ENCODE measurements at regions not wholly inside any gene's neighbourhood (a gene's known extent, or its start where the extent isn't known, plus 50 kb on each side); places are given as distances from the start of the nearest gene placed in this dataset.

DNA sequence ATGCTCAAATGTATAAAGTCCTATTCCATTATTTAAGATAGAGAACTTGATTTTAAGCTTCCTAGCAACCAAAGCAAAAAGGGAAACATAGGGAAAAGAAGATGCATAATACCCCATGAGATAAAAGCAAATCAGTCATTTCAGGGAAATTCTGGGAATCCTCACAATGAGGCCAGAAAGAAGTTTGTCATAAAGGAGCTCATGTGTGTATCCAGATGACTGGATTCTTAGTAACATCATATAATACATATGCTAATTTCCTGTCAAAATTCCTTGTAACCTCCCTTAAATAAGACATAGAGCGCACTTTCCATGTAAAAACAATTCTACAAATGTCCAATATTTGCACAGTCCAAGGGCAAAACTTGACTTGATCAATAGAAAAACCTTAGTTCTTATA, 411.0 kb upstream of the WWC1 start:
- H3K4me3 ChIP-seq (ENCODE audit: low read depth, low read length), result no peak overlapping the region
- TF ChIP-seq POLR2A (IDR thresholded peaks at IDR 0.05; ENCODE audit: extremely low read depth, insufficient read length), result no peak
- TF ChIP-seq, protein P1, sequence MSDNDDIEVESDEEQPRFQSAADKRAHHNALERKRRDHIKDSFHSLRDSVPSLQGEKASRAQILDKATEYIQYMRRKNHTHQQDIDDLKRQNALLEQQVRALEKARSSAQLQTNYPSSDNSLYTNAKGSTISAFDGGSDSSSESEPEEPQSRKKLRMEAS (IDR thresholded peaks at IDR 0.05; ENCODE audit: low read depth, low read length), result no peak
- TF ChIP-seq, protein P2, sequence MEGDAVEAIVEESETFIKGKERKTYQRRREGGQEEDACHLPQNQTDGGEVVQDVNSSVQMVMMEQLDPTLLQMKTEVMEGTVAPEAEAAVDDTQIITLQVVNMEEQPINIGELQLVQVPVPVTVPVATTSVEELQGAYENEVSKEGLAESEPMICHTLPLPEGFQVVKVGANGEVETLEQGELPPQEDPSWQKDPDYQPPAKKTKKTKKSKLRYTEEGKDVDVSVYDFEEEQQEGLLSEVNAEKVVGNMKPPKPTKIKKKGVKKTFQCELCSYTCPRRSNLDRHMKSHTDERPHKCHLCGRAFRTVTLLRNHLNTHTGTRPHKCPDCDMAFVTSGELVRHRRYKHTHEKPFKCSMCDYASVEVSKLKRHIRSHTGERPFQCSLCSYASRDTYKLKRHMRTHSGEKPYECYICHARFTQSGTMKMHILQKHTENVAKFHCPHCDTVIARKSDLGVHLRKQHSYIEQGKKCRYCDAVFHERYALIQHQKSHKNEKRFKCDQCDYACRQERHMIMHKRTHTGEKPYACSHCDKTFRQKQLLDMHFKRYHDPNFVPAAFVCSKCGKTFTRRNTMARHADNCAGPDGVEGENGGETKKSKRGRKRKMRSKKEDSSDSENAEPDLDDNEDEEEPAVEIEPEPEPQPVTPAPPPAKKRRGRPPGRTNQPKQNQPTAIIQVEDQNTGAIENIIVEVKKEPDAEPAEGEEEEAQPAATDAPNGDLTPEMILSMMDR (IDR thresholded peaks at IDR 0.05; ENCODE audit: low read depth, low read length), result no peak
- no peak for TF ChIP-seq MYC (IDR thresholded peaks at IDR 0.05; ENCODE audit: low read depth, low read length)
- no peak for DNase-seq (ENCODE audit: low read depth)

DNA sequence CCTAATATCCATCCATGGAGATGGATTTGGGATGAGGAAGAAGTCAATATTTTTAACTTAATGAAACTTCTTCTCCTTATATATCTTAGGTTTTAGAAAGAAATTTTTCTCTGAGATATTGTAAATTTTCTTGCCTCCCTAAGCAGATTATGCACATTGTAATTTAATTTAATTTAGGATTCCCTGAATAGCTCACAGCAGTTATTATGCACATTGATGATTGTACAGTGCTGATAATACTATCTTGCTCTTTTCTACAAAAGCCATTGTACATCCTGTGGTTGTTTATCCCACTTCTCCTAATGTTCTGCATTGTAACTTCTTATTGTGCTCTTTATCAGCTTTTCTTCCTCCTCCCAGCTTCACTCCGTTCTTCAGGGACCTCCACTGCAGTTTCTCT, 410.4 kb upstream of the WWC1 start:
- H3K4me3 ChIP-seq (ENCODE audit: low read depth, low read length), result no peak overlapping the region
- DNase-seq (ENCODE audit: low read depth), result no peak
- TF ChIP-seq MYC (IDR thresholded peaks at IDR 0.05; ENCODE audit: low read depth, low read length) (no peak), POLR2A (IDR thresholded peaks at IDR 0.05; ENCODE audit: extremely low read depth, insufficient read length) (no peak)
- TF ChIP-seq, protein P1 (IDR thresholded peaks at IDR 0.05; ENCODE audit: low read depth, low read length), result no peak
- TF ChIP-seq, protein P2 (IDR thresholded peaks at IDR 0.05; ENCODE audit: low read depth, low read length), result no peak

DNA sequence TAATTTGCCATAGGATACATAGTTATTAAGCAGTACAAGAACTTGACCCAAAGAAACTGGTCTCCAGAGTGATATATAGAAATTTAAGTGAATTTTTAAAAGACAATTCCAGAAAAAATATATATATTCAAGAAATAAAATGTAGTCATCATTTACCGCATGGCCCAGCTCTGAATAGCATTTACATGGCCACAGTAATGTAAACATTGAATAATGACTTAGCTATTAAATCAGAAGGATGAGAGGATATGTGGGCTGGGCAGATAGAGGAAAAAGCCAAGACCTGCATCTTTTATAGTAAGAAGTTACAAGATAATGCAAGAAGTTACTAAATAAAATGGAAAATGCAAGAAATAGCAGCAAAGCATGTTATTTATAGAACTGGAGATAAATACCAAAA, 405.2 kb upstream of the WWC1 start:
- DNase-seq (ENCODE audit: low read depth), result no peak
- no peak for TF ChIP-seq MYC (IDR thresholded peaks at IDR 0.05; ENCODE audit: low read depth, low read length)
- TF ChIP-seq, protein P2 (IDR thresholded peaks at IDR 0.05; ENCODE audit: low read depth, low read length), result no peak
- TF ChIP-seq POLR2A (IDR thresholded peaks at IDR 0.05; ENCODE audit: extremely low read depth, insufficient read length), result no peak
- TF ChIP-seq, protein P1 (IDR thresholded peaks at IDR 0.05; ENCODE audit: low read depth, low read length), result no peak
- H3K4me3 ChIP-seq (ENCODE audit: low read depth, low read length), result no peak overlapping the region

DNA sequence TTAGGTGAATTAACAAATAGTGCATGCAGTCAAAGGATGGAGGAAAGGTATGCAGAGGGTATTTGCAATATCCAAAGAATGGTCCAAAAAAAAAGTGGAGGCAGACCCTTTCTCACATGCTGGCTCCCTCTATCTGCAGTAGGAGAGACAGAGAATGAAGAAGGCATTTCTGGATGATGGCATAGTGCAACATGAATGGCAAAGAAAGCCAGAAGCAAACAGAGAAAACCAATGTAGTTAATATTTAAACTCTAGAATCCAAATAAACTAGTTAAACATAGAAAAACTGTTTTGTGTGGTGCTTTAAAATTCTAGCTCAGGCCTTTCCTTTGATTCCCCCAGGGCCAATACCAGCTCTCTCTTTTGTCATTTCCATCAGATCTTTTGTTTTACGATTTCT, 403.1 kb upstream of the WWC1 start:
- H3K4me3 ChIP-seq (ENCODE audit: low read depth, low read length), result no peak overlapping the region
- TF ChIP-seq POLR2A (IDR thresholded peaks at IDR 0.05; ENCODE audit: extremely low read depth, insufficient read length) (no peak), MYC (IDR thresholded peaks at IDR 0.05; ENCODE audit: low read depth, low read length) (no peak)
- TF ChIP-seq, protein P2 (IDR thresholded peaks at IDR 0.05; ENCODE audit: low read depth, low read length), result no peak
- TF ChIP-seq, protein P1 (IDR thresholded peaks at IDR 0.05; ENCODE audit: low read depth, low read length), result no peak
- no peak for DNase-seq (ENCODE audit: low read depth)

DNA sequence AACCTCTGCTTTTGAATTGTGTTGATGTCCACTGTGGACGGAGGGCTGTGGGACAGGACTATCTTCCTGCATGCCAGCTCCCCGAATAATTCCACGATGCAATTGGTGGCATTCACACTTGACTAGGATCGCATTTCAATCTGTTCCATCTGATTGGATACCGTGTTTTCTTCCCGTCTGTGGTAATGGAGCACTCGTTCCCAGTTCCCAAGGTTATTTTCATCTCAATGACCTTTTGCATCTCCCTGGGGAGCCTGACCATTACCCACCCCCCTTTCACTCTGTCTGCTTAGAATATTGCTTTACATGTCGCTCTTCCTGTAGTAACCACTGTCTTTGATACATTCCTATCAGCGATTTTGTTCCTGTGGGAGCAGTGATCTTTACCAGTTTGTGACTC, 402.2 kb upstream of the WWC1 start:
- TF ChIP-seq, protein P2 (IDR thresholded peaks at IDR 0.05; ENCODE audit: low read depth, low read length), result no peak
- TF ChIP-seq, protein P1 (IDR thresholded peaks at IDR 0.05; ENCODE audit: low read depth, low read length), result no peak
- TF ChIP-seq POLR2A (IDR thresholded peaks at IDR 0.05; ENCODE audit: extremely low read depth, insufficient read length), result no peak
- TF ChIP-seq MYC (IDR thresholded peaks at IDR 0.05; ENCODE audit: low read depth, low read length), result no peak
- H3K4me3 ChIP-seq (ENCODE audit: low read depth, low read length), result no peak overlapping the region
- DNase-seq (ENCODE audit: low read depth), result no peak

Data from NB4 (cell line).